Neural progenitor cell (in vitro differentiated cells): ENCODE measurements at regions not wholly inside any gene's neighbourhood (a gene's known extent, or its start where the extent isn't known, plus 50 kb on each side); places are given as distances from the start of the nearest gene placed in this dataset.

Experiments used
- EZH2 ChIP-seq: fragments of 200-600 bp; sonication (generic); IDR thresholded peaks from 2 replicates; pipeline ENCODE4 v1.6.1; 2017; ENCODE audit warnings: antibody characterized with exemption, mild to moderate bottlenecking, moderate library complexity
- EZH2phosphoT487 ChIP-seq: fragments of 200-600 bp; sonication (generic); IDR thresholded peaks from 2 replicates; pipeline ENCODE4 v1.6.1; 2017; ENCODE audit warnings: antibody characterized with exemption
- TF ChIP-seq, protein P1 (sequence below): fragments of 200-600 bp; sonication (generic); IDR thresholded peaks from 2 replicates; pipeline ENCODE4 v1.5.1; 2017; ENCODE audit warnings: antibody characterized with exemption, mild to moderate bottlenecking

DNA sequence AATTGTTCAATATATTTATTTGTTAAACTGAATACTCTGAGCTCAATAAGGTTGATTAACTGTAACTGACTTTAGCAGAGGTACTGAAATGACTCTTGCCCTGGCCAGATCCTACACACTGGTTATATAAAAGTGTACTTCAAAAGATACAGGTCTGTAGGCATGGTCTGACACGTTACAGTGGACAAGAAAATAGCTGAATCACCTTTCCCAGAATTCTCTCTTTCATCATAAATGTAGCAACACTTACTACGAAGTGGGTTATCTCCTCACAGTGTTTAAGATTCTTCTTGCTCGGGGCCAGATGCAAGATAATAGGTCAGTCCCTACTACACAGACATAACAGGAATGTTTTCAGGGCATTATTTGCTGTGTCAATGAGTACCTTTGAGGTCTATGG is 107.0 kb upstream of the ZC3H15 start:
- TF ChIP-seq, protein P1, sequence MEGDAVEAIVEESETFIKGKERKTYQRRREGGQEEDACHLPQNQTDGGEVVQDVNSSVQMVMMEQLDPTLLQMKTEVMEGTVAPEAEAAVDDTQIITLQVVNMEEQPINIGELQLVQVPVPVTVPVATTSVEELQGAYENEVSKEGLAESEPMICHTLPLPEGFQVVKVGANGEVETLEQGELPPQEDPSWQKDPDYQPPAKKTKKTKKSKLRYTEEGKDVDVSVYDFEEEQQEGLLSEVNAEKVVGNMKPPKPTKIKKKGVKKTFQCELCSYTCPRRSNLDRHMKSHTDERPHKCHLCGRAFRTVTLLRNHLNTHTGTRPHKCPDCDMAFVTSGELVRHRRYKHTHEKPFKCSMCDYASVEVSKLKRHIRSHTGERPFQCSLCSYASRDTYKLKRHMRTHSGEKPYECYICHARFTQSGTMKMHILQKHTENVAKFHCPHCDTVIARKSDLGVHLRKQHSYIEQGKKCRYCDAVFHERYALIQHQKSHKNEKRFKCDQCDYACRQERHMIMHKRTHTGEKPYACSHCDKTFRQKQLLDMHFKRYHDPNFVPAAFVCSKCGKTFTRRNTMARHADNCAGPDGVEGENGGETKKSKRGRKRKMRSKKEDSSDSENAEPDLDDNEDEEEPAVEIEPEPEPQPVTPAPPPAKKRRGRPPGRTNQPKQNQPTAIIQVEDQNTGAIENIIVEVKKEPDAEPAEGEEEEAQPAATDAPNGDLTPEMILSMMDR, result no peak
- TF ChIP-seq EZH2 (no peak), EZH2phosphoT487 (no peak)
